ENCODE measurements at regions not wholly inside any gene's neighbourhood (a gene's known extent, or its start where the extent isn't known, plus 50 kb on each side); places are given as distances from the start of the nearest gene placed in this dataset.

DNA sequence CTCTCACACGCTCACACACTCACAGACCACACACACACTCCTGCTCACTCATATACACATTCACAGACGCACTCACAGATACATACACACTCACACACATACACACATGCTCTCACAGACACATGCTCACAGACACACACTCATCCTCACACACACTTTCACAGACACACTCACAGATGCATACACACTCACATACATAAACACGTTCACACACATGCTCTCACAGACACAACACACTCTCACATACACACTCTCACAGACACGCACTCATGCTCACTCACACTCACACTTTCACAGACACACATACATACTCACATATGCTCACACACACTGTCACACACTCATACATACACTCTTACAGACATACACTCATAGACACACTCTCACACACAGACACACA lies 82.2 kb downstream of the IRX2 start:
- Histone ChIP-seq H3K4me1 (ENCODE audit: low read length) (no peaks in the 10 kb centered on the region), H3K79me2 (ENCODE audit: low read length) (no peaks in the 10 kb centered on the region), H3K36me3 (replicated peaks; ENCODE audit: low read depth, low read length) (no peaks in the 10 kb centered on the region), H3K9ac (ENCODE audit: low read length) (no peak overlapping the region), H3K4me3 (ENCODE audit: low read length) (no peak overlapping the region), H3K9me3 (ENCODE audit: insufficient read depth, low read length) (no peaks in the 10 kb centered on the region), H2AFZ (ENCODE audit: low read depth, low read length) (no peak overlapping the region), H3K27me3 (ENCODE audit: low read depth, low read length) (no peaks in the 10 kb centered on the region), H3K4me2 (ENCODE audit: low read length) (no peak overlapping the region), H4K20me1 (ENCODE audit: insufficient read depth, low read length) (no peaks in the 10 kb centered on the region), H3K27ac (ENCODE audit: low read length) (no peak overlapping the region)
- TF ChIP-seq EZH2phosphoT487 (IDR thresholded peaks at IDR 0.05; ENCODE audit: low read depth), result no peak
- TF ChIP-seq, protein P1, sequence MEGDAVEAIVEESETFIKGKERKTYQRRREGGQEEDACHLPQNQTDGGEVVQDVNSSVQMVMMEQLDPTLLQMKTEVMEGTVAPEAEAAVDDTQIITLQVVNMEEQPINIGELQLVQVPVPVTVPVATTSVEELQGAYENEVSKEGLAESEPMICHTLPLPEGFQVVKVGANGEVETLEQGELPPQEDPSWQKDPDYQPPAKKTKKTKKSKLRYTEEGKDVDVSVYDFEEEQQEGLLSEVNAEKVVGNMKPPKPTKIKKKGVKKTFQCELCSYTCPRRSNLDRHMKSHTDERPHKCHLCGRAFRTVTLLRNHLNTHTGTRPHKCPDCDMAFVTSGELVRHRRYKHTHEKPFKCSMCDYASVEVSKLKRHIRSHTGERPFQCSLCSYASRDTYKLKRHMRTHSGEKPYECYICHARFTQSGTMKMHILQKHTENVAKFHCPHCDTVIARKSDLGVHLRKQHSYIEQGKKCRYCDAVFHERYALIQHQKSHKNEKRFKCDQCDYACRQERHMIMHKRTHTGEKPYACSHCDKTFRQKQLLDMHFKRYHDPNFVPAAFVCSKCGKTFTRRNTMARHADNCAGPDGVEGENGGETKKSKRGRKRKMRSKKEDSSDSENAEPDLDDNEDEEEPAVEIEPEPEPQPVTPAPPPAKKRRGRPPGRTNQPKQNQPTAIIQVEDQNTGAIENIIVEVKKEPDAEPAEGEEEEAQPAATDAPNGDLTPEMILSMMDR (IDR thresholded peaks at IDR 0.05; ENCODE audit: low read depth, low read length), result no peak

DNA sequence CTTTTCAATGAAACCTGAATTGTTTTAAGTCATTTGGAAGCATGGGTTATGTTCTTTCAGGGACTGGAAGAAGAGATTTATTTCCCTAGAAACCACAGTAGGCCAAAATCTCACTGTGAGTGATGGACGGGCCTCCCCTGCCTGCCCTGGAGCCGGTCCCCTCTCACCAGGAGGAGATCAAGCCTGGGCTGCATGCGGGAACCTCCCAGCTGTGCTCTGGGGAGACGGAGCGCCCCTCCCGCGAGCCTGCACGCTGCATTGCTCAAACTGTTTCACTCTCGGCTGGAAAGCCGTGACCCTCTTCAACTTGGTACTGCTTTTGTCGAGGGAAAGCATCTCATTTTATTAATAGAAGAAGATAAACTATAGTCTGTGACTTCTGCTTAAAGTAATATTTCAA lies 85.4 kb downstream of the IRX2 start:
- H3K27ac ChIP-seq (ENCODE audit: low read length), result no peak overlapping the region
- H3K36me3 ChIP-seq (replicated peaks; ENCODE audit: low read depth, low read length), result no peaks in the 10 kb centered on the region
- no peak overlapping the region for H3K9ac ChIP-seq (ENCODE audit: low read length)
- H3K4me2 ChIP-seq (ENCODE audit: low read length), result no peak overlapping the region
- no peaks in the 10 kb centered on the region for H3K79me2 ChIP-seq (ENCODE audit: low read length)
- no peaks in the 10 kb centered on the region for H3K4me1 ChIP-seq (ENCODE audit: low read length)
- no peaks in the 10 kb centered on the region for H3K9me3 ChIP-seq (ENCODE audit: insufficient read depth, low read length)
- no peak for TF ChIP-seq EZH2phosphoT487 (IDR thresholded peaks at IDR 0.05; ENCODE audit: low read depth)
- TF ChIP-seq, protein P1 (IDR thresholded peaks at IDR 0.05; ENCODE audit: low read depth, low read length), result no peak
- no peaks in the 10 kb centered on the region for H4K20me1 ChIP-seq (ENCODE audit: insufficient read depth, low read length)
- no peak overlapping the region for H2AFZ ChIP-seq (ENCODE audit: low read depth, low read length)
- no peaks in the 10 kb centered on the region for H3K27me3 ChIP-seq (ENCODE audit: low read depth, low read length)
- no peak overlapping the region for H3K4me3 ChIP-seq (ENCODE audit: low read length)

- Histone ChIP-seq H3K4me1 (ENCODE audit: low read length) (no peaks in the 10 kb centered on the region), H3K36me3 (replicated peaks; ENCODE audit: low read depth, low read length) (no peaks in the 10 kb centered on the region), H3K79me2 (ENCODE audit: low read length) (no peaks in the 10 kb centered on the region), H3K9me3 (ENCODE audit: insufficient read depth, low read length) (no peaks in the 10 kb centered on the region), H3K27ac (ENCODE audit: low read length) (no peak overlapping the region), H3K27me3 (ENCODE audit: low read depth, low read length) (no peaks in the 10 kb centered on the region), H4K20me1 (ENCODE audit: insufficient read depth, low read length) (no peaks in the 10 kb centered on the region), H3K4me2 (ENCODE audit: low read length) (no peak overlapping the region), H2AFZ (ENCODE audit: low read depth, low read length) (no peak overlapping the region), H3K4me3 (ENCODE audit: low read length) (no peak overlapping the region), H3K9ac (ENCODE audit: low read length) (no peak overlapping the region)
- no peak for TF ChIP-seq EZH2phosphoT487 (IDR thresholded peaks at IDR 0.05; ENCODE audit: low read depth)
- TF ChIP-seq, protein P1 (IDR thresholded peaks at IDR 0.05; ENCODE audit: low read depth, low read length), result no peak
Measured at GRCh38 chr5:2663489-2663888, 88.0 kb downstream of the IRX2 start.

- no peak for TF ChIP-seq EZH2phosphoT487 (IDR thresholded peaks at IDR 0.05; ENCODE audit: low read depth)
- TF ChIP-seq, protein P1 (IDR thresholded peaks at IDR 0.05; ENCODE audit: low read depth, low read length), result no peak
- no peak overlapping the region for H3K27ac ChIP-seq (ENCODE audit: low read length)
- no peaks in the 10 kb centered on the region for H3K79me2 ChIP-seq (ENCODE audit: low read length)
- H3K9ac ChIP-seq (ENCODE audit: low read length), result no peak overlapping the region
- no peaks in the 10 kb centered on the region for H3K36me3 ChIP-seq (replicated peaks; ENCODE audit: low read depth, low read length)
- H3K4me2 ChIP-seq (ENCODE audit: low read length), result no peak overlapping the region
- H4K20me1 ChIP-seq (ENCODE audit: insufficient read depth, low read length), result no peaks in the 10 kb centered on the region
- H3K4me1 ChIP-seq (ENCODE audit: low read length), result no peaks in the 10 kb centered on the region
- no peak overlapping the region for H3K4me3 ChIP-seq (ENCODE audit: low read length)
- no peaks in the 10 kb centered on the region for H3K27me3 ChIP-seq (ENCODE audit: low read depth, low read length)
- H3K9me3 ChIP-seq (ENCODE audit: insufficient read depth, low read length), result no peaks in the 10 kb centered on the region
- H2AFZ ChIP-seq (ENCODE audit: low read depth, low read length), result no peak overlapping the region
Measured at GRCh38 chr5:2660315-2660714, 91.2 kb downstream of the IRX2 start.

Data from OCI-LY3 (cell line).